Panc1 (cell line): ENCODE measurements at regions not wholly inside any gene's neighbourhood (a gene's known extent, or its start where the extent isn't known, plus 50 kb on each side); places are given as distances from the start of the nearest gene placed in this dataset.

Experiments
- CTCF ChIP-seq: fragments of 450-650 bp; IDR thresholded peaks from 2 replicates; pipeline ENCODE4 v1.5.1; 2017; ENCODE audit warnings: mild to moderate bottlenecking
- POLR2AphosphoS5 ChIP-seq: IDR thresholded peaks from 2 replicates; pipeline ENCODE4 v1.6.1; 2012; ENCODE audit warnings: mild to moderate bottlenecking, low read depth, low read length, moderate library complexity
- TF ChIP-seq, protein P1 (sequence below), 2 experiments: IDR thresholded peaks; 2 replicates each; pipeline ENCODE4 v1.6.1; 2011 to 2012; ENCODE audit warnings: low read depth in 2 of 2, control low read depth in 1 of 2, low read length in 1 of 2, mild to moderate bottlenecking in 1 of 2, moderate library complexity in 1 of 2; ENCODE audit not compliant: insufficient read depth in 1 of 2

DNA sequence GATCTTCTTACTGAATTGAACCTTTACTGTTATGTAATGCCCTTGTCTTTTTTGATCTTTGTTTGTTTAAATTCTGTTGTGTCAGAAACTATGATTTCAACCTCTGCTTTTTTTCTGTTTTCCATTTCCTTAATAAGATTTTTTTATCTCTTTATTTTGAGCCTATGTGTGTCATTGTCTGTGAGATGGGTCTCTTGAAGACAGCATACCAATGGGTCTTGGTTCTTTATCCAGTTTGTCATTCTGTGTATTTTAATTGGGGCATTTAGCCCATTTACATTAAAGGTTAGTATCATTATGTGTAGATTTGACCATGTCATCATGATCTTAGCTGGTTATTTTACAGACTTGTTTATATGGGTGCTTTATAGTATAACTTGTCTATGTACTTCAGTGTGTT, 1803.3 kb downstream of the SLITRK5 start:
- no peak for TF ChIP-seq CTCF
- TF ChIP-seq POLR2AphosphoS5, result no peak
- TF ChIP-seq, protein P1, sequence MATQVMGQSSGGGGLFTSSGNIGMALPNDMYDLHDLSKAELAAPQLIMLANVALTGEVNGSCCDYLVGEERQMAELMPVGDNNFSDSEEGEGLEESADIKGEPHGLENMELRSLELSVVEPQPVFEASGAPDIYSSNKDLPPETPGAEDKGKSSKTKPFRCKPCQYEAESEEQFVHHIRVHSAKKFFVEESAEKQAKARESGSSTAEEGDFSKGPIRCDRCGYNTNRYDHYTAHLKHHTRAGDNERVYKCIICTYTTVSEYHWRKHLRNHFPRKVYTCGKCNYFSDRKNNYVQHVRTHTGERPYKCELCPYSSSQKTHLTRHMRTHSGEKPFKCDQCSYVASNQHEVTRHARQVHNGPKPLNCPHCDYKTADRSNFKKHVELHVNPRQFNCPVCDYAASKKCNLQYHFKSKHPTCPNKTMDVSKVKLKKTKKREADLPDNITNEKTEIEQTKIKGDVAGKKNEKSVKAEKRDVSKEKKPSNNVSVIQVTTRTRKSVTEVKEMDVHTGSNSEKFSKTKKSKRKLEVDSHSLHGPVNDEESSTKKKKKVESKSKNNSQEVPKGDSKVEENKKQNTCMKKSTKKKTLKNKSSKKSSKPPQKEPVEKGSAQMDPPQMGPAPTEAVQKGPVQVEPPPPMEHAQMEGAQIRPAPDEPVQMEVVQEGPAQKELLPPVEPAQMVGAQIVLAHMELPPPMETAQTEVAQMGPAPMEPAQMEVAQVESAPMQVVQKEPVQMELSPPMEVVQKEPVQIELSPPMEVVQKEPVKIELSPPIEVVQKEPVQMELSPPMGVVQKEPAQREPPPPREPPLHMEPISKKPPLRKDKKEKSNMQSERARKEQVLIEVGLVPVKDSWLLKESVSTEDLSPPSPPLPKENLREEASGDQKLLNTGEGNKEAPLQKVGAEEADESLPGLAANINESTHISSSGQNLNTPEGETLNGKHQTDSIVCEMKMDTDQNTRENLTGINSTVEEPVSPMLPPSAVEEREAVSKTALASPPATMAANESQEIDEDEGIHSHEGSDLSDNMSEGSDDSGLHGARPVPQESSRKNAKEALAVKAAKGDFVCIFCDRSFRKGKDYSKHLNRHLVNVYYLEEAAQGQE (IDR thresholded peaks at IDR 0.05; ENCODE audit: insufficient read depth in 1 of 2, low read depth in 2 of 2, low read length in 1 of 2), result no peak
